ENCODE measurements at regions not wholly inside any gene's neighbourhood (a gene's known extent, or its start where the extent isn't known, plus 50 kb on each side); places are given as distances from the start of the nearest gene placed in this dataset.
"Not testable (repeated sequence)": the region's sequence is repeated elsewhere in the genome, so short reads cannot be mapped to it uniquely, and the experiment has no call there.

DNA sequence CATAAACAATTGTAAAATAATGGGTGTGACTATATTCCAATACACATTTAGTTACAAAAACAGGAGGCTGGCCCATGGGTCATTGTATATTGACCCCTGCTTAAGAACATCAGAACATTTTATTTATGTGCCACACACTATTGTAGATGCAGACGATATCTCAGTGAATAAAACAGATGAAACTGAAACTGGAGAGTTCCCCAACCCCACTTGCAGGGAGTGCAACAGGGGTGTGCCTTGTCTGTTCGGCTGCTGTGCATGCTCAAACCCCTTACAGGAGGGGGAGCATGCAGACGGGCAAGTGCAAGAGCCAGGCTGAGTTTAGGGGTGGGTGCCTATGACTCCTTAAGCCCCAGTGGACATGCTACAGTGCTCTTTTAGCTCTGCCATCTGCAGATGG, 509.6 kb downstream of the IGSF11 start:
- DNase-seq (ENCODE audit: low read depth, low spot score): no peak
- H3K27ac ChIP-seq: no peak overlapping the region

DNA sequence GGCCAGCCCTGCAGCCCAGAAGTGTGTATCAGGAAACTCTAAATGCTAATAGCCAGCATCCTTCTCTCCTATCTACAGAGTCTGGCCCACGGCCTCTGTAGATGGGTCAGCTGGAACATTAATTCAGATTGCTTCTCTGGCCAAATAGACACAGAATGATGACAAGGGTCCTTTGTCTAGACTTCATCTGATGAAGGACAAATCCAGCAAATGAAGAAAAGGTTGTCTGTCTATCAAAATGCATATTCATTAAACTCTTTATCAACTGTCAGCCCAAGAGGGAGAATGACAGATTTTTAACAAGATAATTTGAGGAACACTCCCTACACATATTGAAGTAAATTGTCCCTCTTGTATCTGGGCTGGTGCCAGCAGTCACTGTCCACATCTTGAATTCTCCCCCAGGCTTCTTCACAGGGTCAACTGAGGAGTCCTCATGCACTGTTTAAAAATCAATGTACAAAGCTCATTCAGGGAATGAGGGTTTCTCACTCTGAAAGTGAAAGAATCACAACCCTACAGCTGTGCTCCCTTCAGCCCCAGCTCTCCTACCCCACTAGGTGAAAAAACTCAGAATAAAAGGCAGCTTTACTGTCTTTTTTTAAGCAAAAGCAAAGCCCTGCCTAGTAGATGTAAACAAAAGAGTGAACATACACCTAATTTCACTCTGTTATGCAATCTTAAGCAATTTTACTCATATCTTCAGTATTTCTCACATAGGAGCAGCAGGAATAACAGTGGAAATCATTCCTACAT, 507.7 kb downstream of the IGSF11 start:
- no peak for DNase-seq (ENCODE audit: low read depth, low spot score)
- peak overlapping the region; percentile 22 for H3K27ac ChIP-seq

- peak overlapping the region; percentile 22 for H3K27ac ChIP-seq
- DNase-seq (ENCODE audit: low read depth, low spot score): no peak
Measured at GRCh38 chr3:118527514-118528044, 507.1 kb downstream of the IGSF11 start.

GRCh38 chr3:118529554-118529953, 505.1 kb downstream of the IGSF11 start:
- H3K27ac ChIP-seq: peak overlapping the region; percentile 37
- no peak for DNase-seq (ENCODE audit: low read depth, low spot score)

GRCh38 chr3:118530350-118530922, 504.2 kb downstream of the IGSF11 start:
- DNase-seq (ENCODE audit: low read depth, low spot score): no peak
- peak overlapping the region; percentile 37 for H3K27ac ChIP-seq

DNA sequence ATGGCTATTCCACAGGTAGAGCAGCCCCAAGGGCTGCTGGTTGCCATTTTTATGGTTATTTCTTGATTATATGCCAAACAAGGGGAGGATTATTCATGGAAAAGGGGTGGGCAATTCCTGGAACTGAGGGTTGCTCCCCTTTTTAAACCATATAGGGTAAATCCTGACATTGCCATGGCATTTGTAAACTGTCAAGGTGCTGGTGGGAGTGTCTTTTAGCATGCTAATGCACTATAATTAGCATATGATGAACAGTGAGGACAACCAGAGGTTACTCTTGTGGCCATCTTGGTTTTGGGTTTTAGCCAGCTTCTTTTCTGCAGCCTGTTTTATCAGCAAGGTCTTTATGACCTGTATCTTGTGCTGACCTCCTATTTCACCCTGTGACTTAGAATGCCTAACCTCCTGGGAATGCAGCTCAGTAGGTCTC, 503.7 kb downstream of the IGSF11 start:
- not testable (repeated sequence) for DNase-seq (ENCODE audit: low read depth, low spot score); H3K27ac ChIP-seq

DNA sequence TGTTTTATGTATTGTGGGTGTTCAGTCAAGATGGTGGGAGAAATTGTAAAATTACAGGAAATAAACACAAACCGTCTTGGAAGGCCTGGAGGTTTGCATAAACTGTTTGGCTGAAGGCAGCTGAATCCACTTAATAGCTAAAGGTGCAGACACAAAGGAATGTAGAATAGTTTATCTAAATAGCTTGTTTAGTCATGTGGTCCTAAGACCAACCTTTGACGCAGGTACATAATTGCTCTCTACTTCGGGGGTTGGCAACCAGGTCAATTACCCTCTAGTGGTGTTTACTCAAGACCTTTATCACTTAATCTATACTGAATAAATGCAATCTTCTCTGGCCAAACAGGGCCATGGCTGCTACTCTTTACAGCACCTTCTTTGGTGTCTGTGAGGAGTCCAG, 502.8 kb downstream of the IGSF11 start:
- no peak for DNase-seq (ENCODE audit: low read depth, low spot score)
- no peak overlapping the region for H3K27ac ChIP-seq

GRCh38 chr3:118533676-118534075, 501.0 kb downstream of the IGSF11 start:
- H3K27ac ChIP-seq: no peak overlapping the region
- DNase-seq (ENCODE audit: low read depth, low spot score): no peak

- no peak for DNase-seq (ENCODE audit: low read depth, low spot score)
- no peak overlapping the region for H3K27ac ChIP-seq
Measured at GRCh38 chr3:118534519-118534918, 500.1 kb downstream of the IGSF11 start.

GRCh38 chr3:118536764-118537163, 497.9 kb downstream of the IGSF11 start:
- peak overlapping the region; percentile 62 for H3K27ac ChIP-seq
- peak; percentile 65 for DNase-seq (ENCODE audit: low read depth, low spot score)

DNA sequence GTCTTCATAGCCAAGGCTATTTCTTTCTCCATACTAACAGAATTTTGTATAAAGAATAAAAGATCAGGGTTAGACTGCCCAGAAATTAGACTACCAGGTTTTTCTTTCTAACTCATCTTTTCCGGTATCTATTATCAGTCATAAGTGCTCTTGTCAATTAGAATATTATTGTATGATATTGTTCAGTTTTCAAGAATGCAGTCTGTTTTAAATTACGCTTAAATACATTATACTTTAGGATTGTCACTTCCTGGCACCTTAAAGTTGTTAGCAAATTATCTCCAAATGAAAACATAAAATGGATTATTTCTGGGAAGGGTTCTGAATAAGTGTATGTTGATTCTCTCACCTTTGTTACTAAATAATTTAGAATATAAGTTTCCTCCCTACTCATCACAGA, 497.2 kb downstream of the IGSF11 start:
- DNase-seq (ENCODE audit: low read depth, low spot score): no peak
- H3K27ac ChIP-seq: peak overlapping the region; percentile 62

- no peak for DNase-seq (ENCODE audit: low read depth, low spot score)
- no peak overlapping the region for H3K27ac ChIP-seq
Measured at GRCh38 chr3:118538187-118538586, 496.5 kb downstream of the IGSF11 start.

DNA sequence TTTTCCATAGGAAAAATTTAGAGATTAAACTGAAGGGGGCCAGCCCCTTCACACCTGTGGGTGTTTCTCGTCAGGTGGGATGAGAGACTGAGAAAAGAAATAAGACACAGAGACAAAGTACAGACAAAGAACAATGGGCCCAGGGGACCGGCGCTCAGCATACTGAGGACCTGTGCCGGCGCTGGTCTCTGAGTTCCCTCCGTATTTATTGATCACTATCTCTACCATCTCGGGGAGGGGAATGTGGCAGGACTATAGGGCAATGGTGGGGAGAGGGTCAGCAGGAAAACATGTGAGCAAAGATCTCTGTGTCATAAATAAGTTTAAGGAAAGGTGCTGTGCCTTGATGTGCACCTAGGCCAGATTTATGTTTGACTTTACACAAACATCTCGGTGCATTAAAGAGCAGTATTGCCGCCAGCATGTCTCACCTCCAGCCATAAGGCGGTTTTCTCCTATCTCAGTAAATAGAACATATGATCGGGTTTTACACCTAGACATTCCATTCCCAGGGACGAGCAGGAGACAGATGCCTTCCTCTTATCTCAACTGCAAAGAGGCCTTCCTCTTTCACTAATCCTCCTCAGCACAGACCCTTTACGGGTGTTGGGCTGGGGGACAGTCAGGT, 494.7 kb downstream of the IGSF11 start:
- not testable (repeated sequence) for DNase-seq (ENCODE audit: low read depth, low spot score)
- H3K27ac ChIP-seq: peak overlapping the region; percentile 88

DNA sequence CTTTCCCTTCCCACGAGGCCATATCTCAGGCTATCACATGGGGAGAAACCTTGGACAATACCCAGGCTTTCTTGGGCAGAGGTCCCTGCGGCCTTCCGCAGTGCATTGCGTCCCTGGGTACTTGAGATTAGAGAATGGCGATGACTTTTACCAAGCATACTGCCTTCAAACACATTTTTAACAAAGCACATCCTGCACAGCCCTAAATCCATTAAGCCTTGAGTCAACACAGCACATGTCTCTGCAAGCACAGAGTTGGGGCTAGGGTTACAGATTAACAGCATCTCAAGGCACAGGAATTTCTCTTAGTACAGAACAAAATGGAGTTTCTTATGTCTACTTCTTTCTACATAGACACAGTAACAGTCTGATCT, 494.2 kb downstream of the IGSF11 start:
- DNase-seq (ENCODE audit: low read depth, low spot score): peak; percentile 59
- H3K27ac ChIP-seq: peak overlapping the region; percentile 88

- DNase-seq (ENCODE audit: low read depth, low spot score): no peak
- H3K27ac ChIP-seq: peak overlapping the region; percentile 88
Measured at GRCh38 chr3:118540826-118541225, 493.8 kb downstream of the IGSF11 start.

DNA sequence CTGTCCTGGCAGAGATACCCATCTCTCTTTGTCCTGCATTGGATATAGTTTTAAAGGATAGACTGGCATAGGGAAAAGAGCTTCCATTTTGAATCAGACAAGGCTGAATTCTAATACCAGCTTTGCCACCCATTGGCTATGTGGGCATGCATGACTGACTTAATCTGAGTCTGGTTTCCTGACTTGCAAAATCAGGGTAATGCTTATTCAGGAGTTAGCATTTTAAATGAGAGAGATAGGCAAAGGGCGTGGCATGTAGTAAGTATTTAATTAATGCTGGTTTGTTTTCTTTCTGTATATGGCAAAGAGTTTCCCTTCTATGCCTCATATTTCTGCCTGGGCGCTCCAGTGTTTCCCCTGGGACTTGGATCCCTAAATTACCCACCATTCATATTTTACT, 492.9 kb downstream of the IGSF11 start:
- DNase-seq (ENCODE audit: low read depth, low spot score): no peak
- peak overlapping the region; percentile 88 for H3K27ac ChIP-seq

DNA sequence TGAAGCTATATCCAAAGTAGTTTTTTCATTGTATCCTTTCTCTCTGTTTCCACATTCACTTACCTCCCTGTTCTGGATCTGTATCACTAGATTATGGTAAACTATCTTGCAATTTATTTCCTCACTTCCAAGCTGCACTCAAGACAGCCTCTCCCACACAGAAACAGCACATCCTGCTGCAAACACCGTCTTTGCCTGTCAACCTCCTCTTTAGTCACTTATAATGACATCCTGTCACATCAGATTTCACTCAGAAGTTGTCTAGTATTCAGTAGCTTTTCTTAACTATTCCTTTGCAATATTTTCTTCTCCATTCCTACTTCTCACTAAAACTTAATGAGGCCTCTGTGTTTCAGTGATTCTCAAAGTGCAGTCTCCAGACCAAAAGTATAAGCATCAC, 490.8 kb downstream of the IGSF11 start:
- H3K27ac ChIP-seq: peak overlapping the region; percentile 88
- no peak for DNase-seq (ENCODE audit: low read depth, low spot score)

DNA sequence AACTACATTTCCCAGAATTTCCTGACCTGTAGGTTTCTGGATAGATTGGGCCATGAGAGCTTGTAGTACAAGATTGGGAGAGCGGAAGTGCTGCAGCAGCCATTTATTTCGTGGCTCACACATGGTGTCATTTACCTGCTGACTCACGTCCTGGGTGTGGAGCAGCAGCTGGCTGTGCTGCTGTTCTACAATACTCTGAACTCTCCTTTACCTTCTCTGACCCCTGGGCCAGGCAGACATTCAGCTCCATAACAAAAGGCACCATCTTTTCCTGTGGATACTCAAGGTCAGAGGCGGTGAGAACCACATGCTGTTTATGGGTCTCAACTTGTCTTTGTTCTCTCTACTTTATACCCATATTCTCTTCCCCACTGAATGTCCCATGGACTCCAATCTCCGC, 490.2 kb downstream of the IGSF11 start:
- peak overlapping the region; percentile 88 for H3K27ac ChIP-seq

DNA sequence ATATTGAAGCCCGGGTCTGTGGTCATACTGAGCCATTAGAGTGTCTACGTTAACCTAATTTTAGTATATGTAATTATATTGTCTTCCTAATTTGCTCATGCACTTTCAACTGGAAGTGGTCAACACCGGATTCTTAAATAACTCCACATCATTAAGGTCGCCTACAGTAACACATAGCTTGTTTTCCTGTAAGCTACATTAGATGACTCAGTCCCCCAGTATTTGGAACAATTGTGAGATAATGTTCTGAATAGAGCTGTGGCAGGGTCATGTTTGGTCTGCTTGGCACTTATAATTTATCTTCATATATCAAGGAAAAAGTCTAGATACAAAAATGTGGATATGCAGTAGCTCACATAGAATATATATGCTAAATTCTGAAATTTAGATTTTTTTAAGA, 486.2 kb downstream of the IGSF11 start:
- H3K27ac ChIP-seq: no peak overlapping the region
- DNase-seq (ENCODE audit: low read depth, low spot score): no peak

More for the DNA sequence above, 490.2 kb downstream of the IGSF11 start:
- DNase-seq (ENCODE audit: low read depth, low spot score): peak; percentile 60

GRCh38 chr3:118550122-118550521, 484.5 kb downstream of the IGSF11 start:
- no peak overlapping the region for H3K27ac ChIP-seq
- DNase-seq (ENCODE audit: low read depth, low spot score): no peak

- H3K27ac ChIP-seq: no peak overlapping the region
- no peak for DNase-seq (ENCODE audit: low read depth, low spot score)
Measured at GRCh38 chr3:118550556-118550955, 484.1 kb downstream of the IGSF11 start.

All from epithelial cell of prostate (primary cell).